KBM-7 (cell line): ENCODE measurements at regions not wholly inside any gene's neighbourhood (a gene's known extent, or its start where the extent isn't known, plus 50 kb on each side); places are given as distances from the start of the nearest gene placed in this dataset.
A peak's percentile ranks its signal among the peaks of the same experiment; 100 is the strongest.
"Not testable (repeated sequence)": the region's sequence is repeated elsewhere in the genome, so short reads cannot be mapped to it uniquely, and the experiment has no call there.

ENCODE experiments used
- DNase-seq: peaks from one replicate; pipeline ENCODE4 v3.0.0-alpha.2; 2015
- in situ Hi-C: fragments of 300-500 bp; cut with MboI; formaldehyde crosslinking; loops from 2 replicates; pipeline ENCODE4 v1.14.3; 2020; ENCODE audit warnings: low sequenced_read_pairs, low pct_unique_long_range_greater_than_20kb, mixed read lengths

DNA sequence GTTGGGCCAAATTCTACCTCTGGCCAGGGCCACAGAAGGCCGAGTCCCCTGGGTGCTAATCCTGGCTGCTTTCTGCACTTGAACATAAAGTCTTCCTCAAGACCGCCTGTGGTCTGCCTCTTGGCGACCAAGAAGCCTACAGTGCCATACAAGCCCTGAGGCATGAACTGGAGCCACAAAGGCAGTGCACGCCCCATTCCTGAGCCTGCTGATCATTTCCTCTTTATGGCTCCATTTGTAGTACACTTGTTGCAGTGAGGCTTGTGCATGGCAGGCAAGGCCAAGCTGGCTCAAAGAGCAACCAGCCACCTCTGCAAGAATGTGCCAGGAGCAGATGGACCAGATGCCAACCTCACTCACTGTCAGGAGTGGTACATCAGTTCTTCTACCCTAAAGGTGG lies 636.1 kb upstream of the DEFB115 start:
- DNase-seq, in situ Hi-C loops: not testable (repeated sequence)

DNA sequence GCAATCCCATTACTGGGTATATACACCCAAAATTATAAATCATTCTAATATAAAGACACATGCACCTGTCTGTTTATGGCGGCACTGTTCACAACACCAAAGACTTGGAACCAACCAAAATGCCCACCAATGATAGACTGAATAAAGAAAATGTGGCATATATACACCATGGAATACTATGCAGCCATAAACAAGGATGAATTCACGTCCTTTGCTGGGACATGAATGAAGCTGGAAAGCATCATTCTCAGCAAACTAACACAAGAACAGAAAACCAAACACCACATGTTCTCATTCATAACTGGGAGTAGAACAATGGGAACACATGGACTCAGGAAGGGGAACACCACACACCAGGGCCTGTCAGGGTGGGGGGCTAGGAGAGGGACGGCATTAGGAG lies 633.2 kb upstream of the DEFB115 start:
- in situ Hi-C loops, DNase-seq: not testable (repeated sequence)

DNA sequence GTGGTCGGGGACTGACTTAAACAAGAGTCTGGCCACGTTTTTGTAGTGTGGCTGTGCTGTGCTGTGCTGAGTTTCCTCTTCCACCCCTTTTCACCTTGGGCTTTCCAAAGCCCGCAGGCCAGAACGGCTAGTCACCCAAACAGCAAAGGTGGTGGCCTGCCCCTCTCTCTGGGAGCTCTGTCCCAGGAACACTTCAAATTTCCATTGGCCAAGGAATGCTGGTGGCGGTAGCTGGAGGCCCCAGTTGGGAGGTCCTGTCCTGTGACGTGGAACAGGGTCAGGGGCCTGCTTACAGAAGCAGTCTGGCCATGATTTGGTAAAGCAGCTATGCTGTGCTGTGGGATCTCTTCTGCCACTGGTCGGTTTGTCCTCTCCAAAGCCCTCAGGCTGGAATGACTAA lies 628.1 kb upstream of the DEFB115 start:
- in situ Hi-C loops, DNase-seq: not testable (repeated sequence)

DNA sequence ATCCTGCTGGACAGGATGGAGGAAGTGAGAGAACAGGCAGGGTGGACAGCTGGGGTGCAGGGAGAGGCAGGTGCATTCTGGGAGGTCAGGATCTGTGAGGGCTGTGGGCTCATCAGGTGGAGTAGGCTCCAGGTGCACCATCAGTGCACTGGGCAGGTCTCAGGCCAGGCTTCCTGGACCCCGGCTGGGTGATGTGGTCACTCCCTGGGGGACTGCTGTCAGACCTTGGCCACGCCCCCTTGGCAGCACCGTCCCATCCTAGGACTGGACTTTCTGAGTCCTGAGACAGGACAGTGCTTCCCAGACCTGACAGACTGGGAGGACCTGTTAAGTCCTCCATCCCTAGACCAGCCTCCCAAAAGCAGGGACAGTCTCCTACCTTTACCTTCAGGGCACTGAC lies 626.7 kb upstream of the DEFB115 start:
- no peak for DNase-seq
- in situ Hi-C loops = no loop called here

DNA sequence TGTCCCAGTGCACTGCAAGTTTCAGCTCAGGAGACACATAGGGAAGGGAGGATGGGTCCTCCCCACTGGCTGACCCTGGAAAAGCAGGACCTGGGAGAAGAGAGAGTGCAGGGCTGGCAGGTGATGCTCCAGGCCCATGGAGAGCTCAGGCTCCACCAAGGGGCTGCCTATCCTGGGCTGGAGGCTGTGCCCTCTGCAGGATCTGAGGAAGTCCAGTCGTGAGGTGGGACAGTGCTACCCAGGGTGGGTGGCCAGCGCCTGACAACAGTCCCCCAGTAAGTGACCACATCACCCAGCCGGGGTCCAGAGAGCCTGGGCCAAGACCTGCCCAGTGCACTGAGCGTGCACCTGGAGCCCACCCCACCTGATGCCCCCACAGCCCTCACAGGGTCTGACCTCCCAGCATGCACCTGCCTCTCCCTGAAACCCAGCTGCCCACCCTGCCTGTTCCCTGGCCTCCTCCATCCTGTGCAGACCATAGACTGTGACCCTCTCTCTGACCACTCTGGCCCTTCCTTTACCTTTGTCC lies 626.1 kb upstream of the DEFB115 start:
- in situ Hi-C loops, DNase-seq: not testable (repeated sequence)

DNA sequence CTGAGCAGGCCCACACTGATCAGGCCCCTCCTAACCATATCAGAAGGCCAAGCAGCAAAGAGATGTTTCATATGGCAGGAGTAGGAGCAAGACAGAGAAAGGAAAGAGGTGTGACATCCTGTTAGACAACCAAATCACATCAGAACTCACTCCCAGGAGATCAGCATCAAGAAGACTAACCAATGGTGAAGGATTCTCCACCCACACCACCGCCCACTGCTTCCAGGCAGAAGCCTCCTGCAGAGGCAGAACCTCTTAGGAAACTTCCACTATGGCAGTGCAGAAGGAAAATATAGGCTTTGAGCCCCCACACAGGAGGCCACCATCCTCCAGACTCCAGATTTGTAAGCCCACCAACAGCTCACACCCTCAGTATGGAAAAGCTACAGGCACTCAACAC lies 624.7 kb upstream of the DEFB115 start:
- DNase-seq, in situ Hi-C loops: not testable (repeated sequence)

DNA sequence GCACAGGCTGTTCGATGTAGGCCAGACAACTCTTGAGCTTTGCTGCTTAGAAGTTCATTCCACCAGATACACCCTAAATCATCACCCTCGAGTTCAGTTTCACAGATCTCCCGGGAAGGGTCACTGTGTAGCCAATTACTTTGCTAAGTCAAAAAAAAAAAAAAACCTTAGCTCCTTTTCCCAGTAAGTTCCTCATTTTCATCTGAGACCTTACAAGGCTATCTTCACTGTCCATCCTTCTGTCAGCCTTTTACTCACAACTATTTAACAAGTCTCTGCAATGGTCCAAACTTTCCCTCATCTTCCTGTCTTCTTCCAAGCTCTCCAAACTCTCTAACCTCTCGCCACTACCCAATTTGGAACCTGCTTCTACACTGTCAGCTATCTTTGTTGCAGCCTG lies 615.9 kb upstream of the DEFB115 start:
- peak; percentile 1 for DNase-seq
- in situ Hi-C loops = not testable (repeated sequence)

DNA sequence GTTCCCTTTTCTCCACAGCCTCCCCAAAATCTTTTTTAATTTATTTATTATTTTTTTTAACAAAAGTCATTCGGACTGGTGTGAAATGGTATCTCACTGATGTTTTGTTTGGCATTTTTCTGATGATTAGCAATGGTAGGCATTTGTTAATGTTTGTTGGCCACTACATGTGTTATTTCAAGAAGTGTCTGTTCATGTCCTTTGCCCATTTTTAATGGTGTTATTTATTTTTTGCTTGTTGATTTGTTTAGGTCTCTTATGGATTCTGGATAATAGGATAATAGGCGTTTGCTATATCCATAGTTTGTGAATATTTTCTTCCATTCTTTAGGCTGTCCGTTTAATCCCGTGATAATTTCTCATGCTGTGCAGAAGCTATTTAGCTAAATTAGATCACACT lies 596.5 kb upstream of the DEFB115 start:
- DNase-seq, in situ Hi-C loops: not testable (repeated sequence)

DNA sequence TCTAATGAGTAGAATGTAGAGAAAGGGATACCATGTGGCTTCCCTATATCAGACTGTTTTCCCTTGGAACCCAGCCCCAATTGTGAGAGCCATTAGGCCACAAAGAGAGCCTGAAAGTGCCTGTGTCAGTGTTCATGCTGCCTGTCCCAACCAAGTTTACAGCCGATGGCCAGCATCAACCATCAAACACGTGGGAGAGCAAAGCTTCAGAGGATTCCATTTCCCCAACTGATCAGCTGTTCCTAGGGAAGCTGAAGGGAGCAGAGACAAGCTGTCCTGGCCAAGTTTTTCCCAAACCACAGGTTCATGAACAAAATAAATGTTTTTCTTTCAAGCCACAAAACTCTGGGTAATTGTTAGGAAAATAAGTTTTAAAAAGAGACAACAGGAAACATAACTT lies 589.0 kb upstream of the DEFB115 start:
- in situ Hi-C loops, DNase-seq: not testable (repeated sequence)

DNA sequence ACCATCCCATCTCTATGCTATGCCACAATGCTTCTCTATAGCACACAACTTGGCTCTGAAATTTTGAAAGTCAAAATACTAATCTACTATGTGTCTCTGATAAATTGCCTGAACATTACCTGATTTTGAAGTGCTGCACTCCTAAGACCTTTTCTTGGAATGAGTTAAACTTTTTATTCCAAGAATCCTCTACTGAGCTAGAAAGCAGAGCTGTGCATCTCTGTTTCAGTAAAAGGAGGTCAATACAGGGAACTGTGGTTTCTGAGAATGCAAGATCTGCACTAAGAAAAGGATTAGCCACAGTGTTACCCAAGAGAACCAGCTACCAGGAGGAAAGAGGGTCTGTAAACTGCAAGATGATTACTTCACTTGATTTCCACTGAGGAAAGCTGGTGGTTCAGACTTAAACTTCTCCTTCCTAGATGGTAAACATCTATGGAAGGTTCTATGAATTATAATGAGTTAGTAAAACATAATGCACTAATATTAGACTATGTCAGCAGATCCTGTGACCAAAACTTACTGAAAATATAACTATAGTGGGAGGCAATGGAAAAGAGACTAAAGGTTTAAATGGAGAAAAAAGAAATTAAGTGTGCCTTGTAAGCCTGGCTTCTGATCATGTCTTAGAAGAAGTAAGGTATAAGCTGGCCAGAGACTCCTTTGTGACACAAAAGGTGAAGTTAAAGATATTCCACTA lies 588.0 kb upstream of the DEFB115 start:
- DNase-seq, in situ Hi-C loops: not testable (repeated sequence)

DNA sequence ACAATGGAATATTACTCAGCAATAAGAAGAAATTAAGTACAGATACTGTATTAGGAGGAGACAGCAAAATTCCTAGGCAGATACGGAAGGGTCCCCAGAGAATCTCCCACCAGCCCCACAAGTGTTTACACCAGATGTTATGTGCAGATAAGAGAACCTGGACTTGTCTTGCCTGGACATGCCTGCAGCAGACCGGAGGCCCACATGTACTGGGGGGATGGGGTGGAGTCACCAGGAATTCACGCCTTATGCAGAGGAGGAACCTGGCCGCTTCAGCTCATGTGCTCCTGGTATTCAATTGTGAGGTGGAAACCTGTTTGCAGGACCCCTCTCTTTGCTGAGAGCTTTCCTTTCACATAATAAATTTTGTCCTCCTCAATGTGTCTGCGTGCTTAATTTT lies 586.3 kb upstream of the DEFB115 start:
- in situ Hi-C loops = not testable (repeated sequence)
- peak; percentile 17 for DNase-seq

DNA sequence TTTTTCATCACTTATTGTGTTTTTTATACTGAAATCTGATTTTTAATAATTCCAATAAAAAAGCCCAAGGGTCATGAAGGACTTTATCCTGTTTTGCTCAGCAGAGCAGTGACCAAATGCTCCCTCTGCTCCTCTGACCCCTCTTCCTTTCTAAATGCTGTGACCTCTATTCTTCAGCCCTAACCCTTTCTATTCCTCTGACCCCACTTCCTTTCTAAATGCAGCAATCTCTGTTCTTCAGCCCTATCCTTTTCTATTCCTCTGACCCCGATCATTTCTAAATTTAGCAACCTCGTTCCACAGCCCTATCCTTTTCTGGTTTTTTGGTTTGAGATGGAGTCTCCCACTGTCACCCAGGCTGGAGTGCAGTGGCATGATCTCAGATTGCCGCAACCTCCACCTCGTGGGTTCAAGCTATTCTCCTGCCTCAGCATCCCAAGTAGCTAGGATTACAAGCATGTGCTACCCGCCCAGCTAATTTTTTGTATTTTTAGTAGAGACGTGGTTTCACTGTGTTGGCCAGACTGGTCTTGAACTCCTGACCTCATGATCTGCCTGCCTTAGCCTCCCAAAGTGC lies 581.4 kb upstream of the DEFB115 start:
- DNase-seq, in situ Hi-C loops: not testable (repeated sequence)

DNA sequence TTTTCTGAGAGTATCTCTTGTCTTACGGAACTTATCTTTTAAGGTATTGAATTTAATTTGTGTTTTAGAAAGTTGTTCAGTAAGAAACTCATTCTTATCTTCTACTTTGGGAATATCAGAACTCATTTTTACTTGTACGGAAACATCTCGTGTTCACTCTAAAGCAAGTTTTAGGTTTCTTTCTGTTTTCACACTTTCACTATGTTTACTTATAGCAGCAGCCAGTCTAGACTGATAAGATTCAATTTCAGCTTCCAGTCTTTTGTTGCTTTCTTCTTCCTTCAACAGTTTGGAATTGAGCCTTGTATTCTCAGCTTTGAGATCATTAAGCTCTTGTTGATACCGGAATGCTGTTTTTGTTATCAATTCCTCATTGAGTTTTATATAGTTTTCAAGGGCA lies 575.2 kb upstream of the DEFB115 start:
- in situ Hi-C loops, DNase-seq: not testable (repeated sequence)

DNA sequence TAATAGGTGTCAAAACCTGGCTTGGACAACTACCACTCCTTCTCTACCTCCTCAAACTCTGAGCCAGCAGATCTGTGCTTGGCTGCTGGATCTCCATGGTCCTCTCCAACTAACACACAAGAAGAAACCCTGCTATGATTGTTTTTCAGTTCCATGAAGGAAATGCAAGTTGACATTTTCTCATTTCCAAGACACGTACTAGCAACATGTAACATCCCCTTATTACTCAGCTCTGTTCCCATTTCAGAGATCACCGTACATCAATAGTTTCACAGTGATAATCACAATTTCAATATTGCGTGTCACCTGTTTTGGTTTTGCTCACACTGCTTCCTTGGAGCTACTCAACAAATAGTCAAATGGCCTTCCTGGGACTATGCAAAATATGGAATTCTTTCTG lies 544.6 kb upstream of the DEFB115 start:
- DNase-seq, in situ Hi-C loops: not testable (repeated sequence)

DNA sequence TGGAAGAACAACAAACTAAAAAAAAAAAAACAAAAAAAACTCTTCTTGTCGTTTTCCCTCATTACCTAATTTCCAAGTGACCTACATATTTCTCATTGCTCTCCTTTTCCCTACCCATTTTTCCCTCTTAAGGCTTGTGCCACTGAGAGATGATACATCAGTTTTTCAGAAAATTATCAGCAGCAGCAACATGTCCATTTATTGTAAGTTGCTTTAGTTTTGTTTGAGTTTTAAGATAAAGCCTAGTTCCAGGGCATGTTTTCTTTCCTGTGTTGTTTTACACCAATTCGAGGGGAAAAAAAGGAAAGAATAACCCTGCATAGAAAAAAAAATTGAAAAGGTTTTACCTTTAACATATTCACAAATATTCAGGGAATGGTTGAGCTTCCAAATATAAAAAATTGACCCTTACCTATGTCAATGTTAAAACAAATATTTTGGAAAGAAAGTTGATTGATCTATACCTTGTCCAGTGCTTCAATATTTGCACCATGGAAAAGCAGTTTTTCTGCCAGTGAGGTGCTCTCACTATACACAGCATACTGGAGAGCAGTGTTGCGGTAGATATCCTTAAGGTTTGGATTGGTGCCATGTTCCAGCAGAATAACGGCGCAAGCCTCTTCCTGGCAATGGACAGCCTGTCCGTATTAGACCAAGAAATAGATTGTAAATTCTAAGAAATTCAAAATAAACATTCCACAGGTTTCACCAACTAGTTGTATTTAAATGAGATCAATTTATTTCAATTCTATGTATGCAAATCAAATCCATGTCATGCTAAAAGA lies 537.9 kb upstream of the DEFB115 start:
- in situ Hi-C loops, DNase-seq: not testable (repeated sequence)

DNA sequence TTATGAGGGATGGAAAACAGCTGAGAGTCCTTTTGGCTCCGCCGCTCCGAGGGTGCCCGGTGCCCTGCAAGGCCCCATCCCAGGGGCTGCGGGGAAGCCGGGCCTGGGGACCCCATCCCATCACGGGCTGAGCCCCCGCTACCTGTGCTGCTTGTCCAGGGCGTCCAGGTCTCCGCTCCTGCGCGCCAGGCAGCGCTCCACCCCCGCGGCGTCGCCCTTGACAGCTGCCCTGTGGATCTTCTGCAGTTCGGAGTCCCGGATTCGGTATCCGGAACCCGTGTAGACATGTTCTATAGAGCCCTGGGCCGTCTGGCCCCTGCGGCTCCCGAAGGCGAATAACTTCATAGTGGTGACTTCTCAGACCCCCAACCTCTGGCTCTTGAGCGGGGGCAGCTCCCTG lies 534.0 kb upstream of the DEFB115 start:
- in situ Hi-C loops = not testable (repeated sequence)
- peak; percentile 27 for DNase-seq

DNA sequence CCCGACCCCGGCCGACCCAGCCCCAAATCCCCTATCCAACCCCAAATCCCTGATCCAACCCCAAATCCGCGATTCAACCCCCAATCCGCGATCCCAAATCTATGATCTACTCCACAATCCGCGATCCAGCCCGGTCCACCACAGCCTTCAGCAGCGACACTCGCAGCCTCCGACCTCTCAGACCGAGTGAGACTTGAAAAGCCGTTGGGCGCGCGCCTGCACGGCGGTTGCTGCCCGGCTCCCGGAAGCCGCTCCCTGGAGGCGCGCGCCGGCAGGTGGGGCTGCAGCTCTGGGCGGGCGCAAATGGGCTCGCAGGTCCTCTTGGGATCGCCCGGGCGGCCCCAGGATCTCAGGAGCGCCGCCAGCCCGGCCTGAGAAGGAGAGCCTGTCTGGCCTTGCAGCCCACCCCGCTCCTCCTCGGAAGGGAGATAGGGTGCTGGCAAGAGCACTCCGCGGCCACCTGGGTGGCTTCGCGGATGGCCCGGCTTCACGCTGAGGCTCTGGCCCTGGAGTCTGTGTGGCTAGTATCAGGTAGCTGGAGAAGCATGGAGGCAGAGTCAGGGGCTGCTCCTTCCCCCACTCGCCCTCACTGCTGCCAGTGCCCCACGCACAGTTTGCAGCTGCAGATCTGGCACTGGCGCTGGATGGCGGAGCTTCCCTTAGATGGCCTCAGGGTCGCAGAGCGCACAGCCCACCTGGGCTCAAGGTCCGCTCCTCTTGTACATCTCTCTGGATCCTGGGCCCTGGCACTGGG lies 533.4 kb upstream of the DEFB115 start:
- in situ Hi-C loops = not testable (repeated sequence)
- peak; percentile 76 for DNase-seq

DNA sequence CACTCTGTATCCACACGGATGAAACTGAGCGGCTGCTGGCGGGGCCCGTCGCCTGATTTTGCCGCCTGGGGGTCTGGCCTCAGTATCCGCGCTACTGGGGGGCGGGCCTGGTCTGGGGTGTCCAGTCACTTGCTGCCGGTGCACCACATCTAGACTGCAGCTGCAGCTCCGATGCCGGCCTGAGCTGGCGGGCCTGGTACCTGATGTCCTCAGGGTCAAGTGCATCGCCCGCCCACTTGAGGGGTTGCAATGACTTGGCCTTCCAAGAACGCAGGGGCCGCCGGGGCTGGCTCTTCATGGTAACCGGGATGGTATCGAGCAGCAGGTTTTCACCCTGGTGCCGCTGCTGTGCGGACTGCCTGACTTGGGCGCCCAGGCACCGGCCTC lies 532.8 kb upstream of the DEFB115 start:
- in situ Hi-C loops, DNase-seq: not testable (repeated sequence)

DNA sequence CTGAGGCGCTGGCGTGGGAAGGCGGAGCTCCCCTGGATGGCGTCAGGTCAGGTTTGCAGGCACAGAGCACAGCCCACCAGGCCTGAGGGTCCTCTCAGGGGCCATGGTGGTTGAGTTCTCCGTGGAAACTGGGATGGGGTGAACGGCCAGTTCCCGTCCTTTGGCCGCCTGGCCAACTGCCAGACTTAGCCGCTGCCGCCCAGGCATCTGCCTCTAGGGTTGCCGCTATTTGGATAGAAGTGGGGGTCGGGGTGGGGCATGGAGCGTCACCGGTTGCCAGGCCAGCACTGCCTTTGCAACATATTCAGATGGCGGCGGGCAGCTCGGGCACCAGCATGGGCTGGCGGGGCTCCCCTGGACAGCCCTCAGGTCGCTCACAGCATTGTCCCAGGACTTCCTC lies 532.3 kb upstream of the DEFB115 start:
- in situ Hi-C loops, DNase-seq: not testable (repeated sequence)
